A549 (cell line): ENCODE measurements at regions not wholly inside any gene's neighbourhood (a gene's known extent, or its start where the extent isn't known, plus 50 kb on each side); places are given as distances from the start of the nearest gene placed in this dataset.
A peak's percentile ranks its signal among the peaks of the same experiment; 100 is the strongest.

Source experiments
- ATAC-seq, 2 experiments: fragments of 200-7000 bp in 1 of 2; fragments of >200 bp in 1 of 2; cut with Nextera tagmentation in 1 of 2; cut with Tn5 transposase in 1 of 2; 3 replicates each; pipeline versions ENCODE4 v1.8.0 to v1.9.1; 2018 to 2020; ENCODE audit warnings: mild to moderate bottlenecking in 1 of 2, moderate library complexity in 1 of 2
- CTCF ChIA-PET: fragments of 300-600 bp; sonication (Branson Sonifier 250); formaldehyde crosslinking; extraction: SDS; loops from one replicate; lab custom pipeline; 2021; ENCODE audit warnings: antibody characterized with exemption, inconsistent platforms; lab: Yijun Ruan, JAX
- POLR2A ChIA-PET: fragments of 350-600 bp; formaldehyde crosslinking; extraction: SDS; loops from one replicate; lab custom pipeline; 2021; ENCODE audit warnings: antibody characterized with exemption, inconsistent platforms; lab: Yijun Ruan, JAX
- DNase-seq, 2 experiments: peaks; one replicate each; pipeline versions ENCODE4 v3.0.0 to v3.0.0-alpha.2; 2011 to 2016; ENCODE audit warnings: low read depth in 1 of 2, low spot score in 1 of 2
- FAIRE-seq: peaks from 2 replicates; lab custom pipeline; 2011; peaks lifted over from hg19 to GRCh38; lab: Jason Lieb, UNC
- H3K27ac ChIP-seq, 2 experiments: fragments of >200 bp; sonication (Bioruptor Twin); formaldehyde crosslinking; 3 replicates each; pipeline ENCODE4 v1.5.1; 2016 to 2017
- H3K4me1 ChIP-seq: fragments of >200 bp; sonication (Bioruptor Twin); formaldehyde crosslinking; 3 replicates; pipeline ENCODE4 v1.6.1; 2016
- H3K4me2 ChIP-seq: fragments of >200 bp; sonication (Bioruptor Twin); formaldehyde crosslinking; 3 replicates; pipeline ENCODE4 v1.6.1; 2016
- H3K4me3 ChIP-seq: fragments of >200 bp; sonication (Bioruptor Twin); formaldehyde crosslinking; 3 replicates; pipeline ENCODE4 v1.5.1; 2016
- H3K9me3 ChIP-seq: fragments of >200 bp; sonication (Bioruptor Twin); formaldehyde crosslinking; 3 replicates; pipeline ENCODE4 v1.6.1; 2016
- CHD2 ChIP-seq: fragments of 150-350 bp; IDR thresholded peaks from 2 replicates; pipeline ENCODE4 v1.6.1; 2014; ENCODE audit warnings: low read length; ENCODE audit not compliant: partially characterized antibody
- CHD4 ChIP-seq: fragments of 200-600 bp; sonication (generic); IDR thresholded peaks from 2 replicates; pipeline ENCODE4 v1.6.1; 2016; ENCODE audit warnings: antibody characterized with exemption, mild to moderate bottlenecking, borderline replicate concordance
- CTCF ChIP-seq: fragments of >200 bp; sonication (Bioruptor Twin); formaldehyde crosslinking; IDR thresholded peaks from 3 replicates; pipeline ENCODE4 v1.5.1; 2016
- E2F6 ChIP-seq: IDR thresholded peaks from 2 replicates; pipeline ENCODE4 v1.6.1; 2012; ENCODE audit warnings: low read depth, borderline replicate concordance
- EP300 ChIP-seq, 2 experiments: fragments of >200 bp; sonication (Bioruptor Twin); formaldehyde crosslinking; IDR thresholded peaks; 2 replicates in 1 of 2; 3 replicates in 1 of 2; pipeline ENCODE4 v1.6.1; 2016 to 2017
- ESRRA ChIP-seq: fragments of 150-350 bp; IDR thresholded peaks from 2 replicates; pipeline ENCODE4 v1.6.1; 2014; ENCODE audit warnings: mild to moderate bottlenecking, low read length, borderline replicate concordance
- FOSB ChIP-seq: fragments of 250-450 bp; sonication (Bioruptor Pico); IDR thresholded peaks from 2 replicates; pipeline ENCODE4 v1.5.0; 2020; ENCODE audit warnings: mild to moderate bottlenecking, moderate library complexity
- HDAC2 ChIP-seq: fragments of 200-600 bp; sonication (generic); IDR thresholded peaks from 2 replicates; pipeline ENCODE4 v1.6.1; 2016
- HOXA7 ChIP-seq: fragments of 250-450 bp; sonication (Bioruptor Pico); IDR thresholded peaks from 2 replicates; pipeline ENCODE4 v1.5.0; 2020; ENCODE audit warnings: mild to moderate bottlenecking, moderate library complexity
- JUN ChIP-seq, 2 experiments: fragments of >200 bp; sonication (Bioruptor Twin); formaldehyde crosslinking; IDR thresholded peaks; 2 replicates in 1 of 2; 3 replicates in 1 of 2; pipeline ENCODE4 v1.6.1; 2016 to 2017
- MAFK ChIP-seq: fragments of 450-650 bp; IDR thresholded peaks from 2 replicates; pipeline ENCODE4 v1.6.1; 2014; ENCODE audit not compliant: partially characterized antibody
- MAZ ChIP-seq: fragments of 150-350 bp; IDR thresholded peaks from 2 replicates; pipeline ENCODE4 v1.6.1; 2014; ENCODE audit warnings: antibody characterized with exemption, low read depth, low read length, borderline replicate concordance
- PHF8 ChIP-seq: fragments of 200-600 bp; sonication (generic); IDR thresholded peaks from 2 replicates; pipeline ENCODE4 v1.6.1; 2016; ENCODE audit warnings: low read depth, mild to moderate bottlenecking, antibody characterized with exemption, moderate library complexity, borderline replicate concordance
- SMC3 ChIP-seq: fragments of >200 bp; sonication (Bioruptor Twin); formaldehyde crosslinking; IDR thresholded peaks from 3 replicates; pipeline ENCODE4 v1.6.1; 2018; ENCODE audit warnings: inconsistent platforms
- SREBF2 ChIP-seq: fragments of 450-650 bp; IDR thresholded peaks from 2 replicates; pipeline ENCODE4 v1.6.1; 2014; ENCODE audit warnings: mild to moderate bottlenecking, moderate library complexity
- TFCP2L1 ChIP-seq: fragments of 250-450 bp; sonication (Bioruptor Pico); IDR thresholded peaks from 2 replicates; pipeline ENCODE4 v1.5.0; 2021; ENCODE audit warnings: mild to moderate bottlenecking
- TP53 ChIP-seq: fragments of 250-450 bp; sonication (Bioruptor Pico); IDR thresholded peaks from 2 replicates; pipeline ENCODE4 v1.5.0; 2021; ENCODE audit warnings: mild to moderate bottlenecking, moderate library complexity
- ZC3H11A ChIP-seq: fragments of 450-650 bp; IDR thresholded peaks from 2 replicates; pipeline ENCODE4 v1.6.1; 2014; ENCODE audit warnings: antibody characterized with exemption, mild to moderate bottlenecking
- ZSCAN20 ChIP-seq: fragments of 250-450 bp; sonication (Bioruptor Pico); IDR thresholded peaks from 2 replicates; pipeline ENCODE4 v1.8.0; 2022; ENCODE audit warnings: mild to moderate bottlenecking, moderate library complexity
- WGBS: methylation state at CpG from one replicate; pipeline ENCODE4 v1.1.6; 2017; ENCODE audit errors: missing lambda C conversion rate; 5-methylcytosine and 5-hydroxymethylcytosine counted together
- TF ChIP-seq, protein P1 (sequence below): fragments of >200 bp; sonication (Bioruptor Twin); formaldehyde crosslinking; IDR thresholded peaks from 3 replicates; pipeline ENCODE4 v1.6.1; 2016

DNA sequence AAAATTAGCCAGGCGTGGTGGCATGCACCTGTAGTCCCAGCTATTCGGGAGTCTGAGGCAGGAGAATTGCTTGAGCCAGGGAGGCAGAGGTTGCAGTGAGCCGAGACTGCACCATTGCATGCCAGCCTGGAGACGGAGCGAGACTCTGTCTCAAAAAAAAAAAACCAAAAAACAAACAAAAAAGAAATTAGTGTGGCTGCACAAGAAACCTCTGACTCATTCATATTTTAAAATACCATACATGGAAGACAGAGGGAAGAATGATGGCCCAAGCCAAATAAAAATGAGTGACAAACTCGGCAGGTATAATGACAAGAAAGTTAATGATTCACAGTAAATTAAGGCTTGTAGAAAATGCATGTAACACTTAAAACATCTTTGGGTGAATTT is 875.8 kb downstream of the EPHA4 start:
- H3K4me3 ChIP-seq: no peak overlapping the region
- no peaks in the 10 kb centered on the region for H3K9me3 ChIP-seq
- FAIRE-seq (no peak), ATAC-seq (no peak), DNase-seq (no peak)
- H3K27ac ChIP-seq: no peak overlapping the region
- H3K4me2 ChIP-seq: peak overlapping the region; percentile 22; the same call in 2 of the 3 replicates
- H3K4me1 ChIP-seq: peaks cover 10% of the 10 kb centered on the region; the same call in 1 of the 3 replicates
- ChIA-PET POLR2A (no interaction called here), CTCF (no interaction called here)
- WGBS: 33% methylated on average over 6 of the region's 6 CpGs
- TF ChIP-seq PHF8: no peak
- TF ChIP-seq FOSB (CRISPR knock-in tag): no peak
- TF ChIP-seq ZC3H11A: no peak
- TF ChIP-seq TFCP2L1 (CRISPR knock-in tag): no peak
- TF ChIP-seq, protein P1, sequence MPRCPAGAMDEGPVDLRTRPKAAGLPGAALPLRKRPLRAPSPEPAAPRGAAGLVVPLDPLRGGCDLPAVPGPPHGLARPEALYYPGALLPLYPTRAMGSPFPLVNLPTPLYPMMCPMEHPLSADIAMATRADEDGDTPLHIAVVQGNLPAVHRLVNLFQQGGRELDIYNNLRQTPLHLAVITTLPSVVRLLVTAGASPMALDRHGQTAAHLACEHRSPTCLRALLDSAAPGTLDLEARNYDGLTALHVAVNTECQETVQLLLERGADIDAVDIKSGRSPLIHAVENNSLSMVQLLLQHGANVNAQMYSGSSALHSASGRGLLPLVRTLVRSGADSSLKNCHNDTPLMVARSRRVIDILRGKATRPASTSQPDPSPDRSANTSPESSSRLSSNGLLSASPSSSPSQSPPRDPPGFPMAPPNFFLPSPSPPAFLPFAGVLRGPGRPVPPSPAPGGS: no peak
- no peak for TF ChIP-seq CTCF
- TF ChIP-seq JUN (IDR thresholded peaks at IDR 0.05): no peak

DNA sequence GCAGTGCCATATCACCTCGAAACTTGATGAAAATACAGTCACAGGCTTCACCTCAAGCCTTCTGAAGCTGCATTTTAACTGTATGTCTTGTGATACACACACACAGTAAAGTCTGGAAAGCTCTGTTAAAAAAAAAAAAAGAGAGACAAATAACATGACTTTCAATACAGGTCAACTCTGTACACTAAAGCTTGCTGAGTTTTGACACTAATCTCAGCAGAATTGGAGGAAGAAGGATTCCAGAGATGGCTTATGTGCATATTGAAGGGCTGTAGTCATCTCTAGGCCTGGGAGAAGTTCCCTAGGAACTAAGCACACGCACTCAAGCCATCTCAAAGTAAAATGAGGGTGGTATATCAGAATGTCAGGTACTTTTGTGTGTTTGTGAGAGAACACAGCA is 875.1 kb downstream of the EPHA4 start:
- Histone ChIP-seq H3K27ac (no peak overlapping the region), H3K9me3 (no peaks in the 10 kb centered on the region), H3K4me3 (no peak overlapping the region), H3K4me2 (no peak overlapping the region), H3K4me1 (peaks cover 10% of the 10 kb centered on the region; the same call in 1 of the 3 replicates)
- DNase-seq (no peak), ATAC-seq (no peak), FAIRE-seq (no peak)
- TF ChIP-seq SMC3: no peak
- TF ChIP-seq ZSCAN20 (CRISPR knock-in tag): no peak
- TF ChIP-seq SREBF2: no peak
- no peak for TF ChIP-seq TP53 (CRISPR knock-in tag)
- TF ChIP-seq CHD2: no peak
- TF ChIP-seq ESRRA: no peak
- no peak for TF ChIP-seq TFCP2L1 (CRISPR knock-in tag)
- TF ChIP-seq CHD4: no peak
- TF ChIP-seq E2F6: no peak
- TF ChIP-seq FOSB (CRISPR knock-in tag): no peak
- WGBS: 45% methylated on average over 2 of the region's 2 CpGs
- ChIA-PET POLR2A (no interaction called here), CTCF (interaction anchor here (0.9 kb wide), 1 partner anchor 9 kb away, joined by 3 read pairs; no protein-coding TSS in a partner anchor)

DNA sequence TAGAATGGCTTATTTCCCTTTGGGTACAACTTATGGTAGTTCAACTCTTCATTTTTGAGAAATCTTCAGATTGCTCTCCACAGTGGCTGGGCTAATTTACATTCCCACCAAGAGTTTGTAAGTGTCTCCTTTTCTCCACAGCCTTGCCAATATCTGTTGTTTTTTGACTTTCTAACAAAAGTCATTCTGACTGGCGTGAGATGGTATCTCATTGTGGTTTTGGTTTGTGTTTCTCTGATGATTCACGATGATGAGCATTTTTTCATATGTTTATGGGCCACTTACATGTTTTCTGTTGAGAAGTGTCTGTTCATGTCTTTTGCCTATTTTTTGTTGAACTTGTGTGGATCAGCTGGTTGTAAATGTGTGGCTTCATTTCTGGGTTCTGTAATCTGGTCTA is 871.0 kb downstream of the EPHA4 start:
- Histone ChIP-seq H3K4me3 (no peak overlapping the region), H3K4me1 (peaks cover 7% of the 10 kb centered on the region; the same call in 1 of the 3 replicates), H3K9me3 (no peaks in the 10 kb centered on the region), H3K27ac (no peak overlapping the region), H3K4me2 (no peak overlapping the region)
- DNase-seq (no peak), ATAC-seq (no peak), FAIRE-seq (no peak)
- 46% methylated on average over 2 of the region's 2 CpGs for WGBS
- CTCF ChIA-PET: interaction anchor here (0.9 kb wide), 1 partner anchor 20 kb away, joined by 5 read pairs; no protein-coding TSS in a partner anchor
- TF ChIP-seq HOXA7 (CRISPR knock-in tag): no peak
- TF ChIP-seq HDAC2: no peak
- POLR2A ChIA-PET: no interaction called here

DNA sequence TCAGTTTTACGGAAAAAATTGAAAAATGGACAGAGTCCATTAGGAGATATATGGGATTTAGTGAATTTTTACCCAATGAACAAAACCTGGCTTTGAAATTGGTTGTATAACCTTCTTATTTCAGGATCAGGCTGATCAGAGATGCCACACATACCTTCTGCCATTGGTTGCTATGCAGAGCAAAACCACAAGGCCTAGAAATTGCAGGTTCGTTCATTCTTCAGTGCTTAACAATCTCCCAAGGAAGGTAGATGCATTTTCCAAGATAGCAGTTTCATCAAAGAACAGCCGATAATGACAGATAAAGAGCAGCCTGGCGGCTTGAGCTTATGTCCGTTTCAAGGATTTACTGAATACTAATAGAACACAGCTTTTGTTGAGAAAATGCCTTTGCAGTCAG is 868.8 kb downstream of the EPHA4 start:
- H3K4me3 ChIP-seq: no peak overlapping the region
- no peak overlapping the region for H3K27ac ChIP-seq
- CTCF ChIA-PET: no interaction called here
- POLR2A ChIA-PET: no interaction called here
- WGBS: 55% methylated on average over 5 of the region's 5 CpGs
- no peak overlapping the region for H3K4me2 ChIP-seq
- no peaks in the 10 kb centered on the region for H3K4me1 ChIP-seq
- no peak for DNase-seq
- H3K9me3 ChIP-seq: no peaks in the 10 kb centered on the region
- FAIRE-seq: no peak
- TF ChIP-seq EP300 (IDR thresholded peaks at IDR 0.05) (no peak), MAFK (no peak), ZSCAN20 (CRISPR knock-in tag) (no peak), MAZ (no peak)
- no peak for ATAC-seq
